ENCODE measurements at regions not wholly inside any gene's neighbourhood (a gene's known extent, or its start where the extent isn't known, plus 50 kb on each side); places are given as distances from the start of the nearest gene placed in this dataset.

DNA sequence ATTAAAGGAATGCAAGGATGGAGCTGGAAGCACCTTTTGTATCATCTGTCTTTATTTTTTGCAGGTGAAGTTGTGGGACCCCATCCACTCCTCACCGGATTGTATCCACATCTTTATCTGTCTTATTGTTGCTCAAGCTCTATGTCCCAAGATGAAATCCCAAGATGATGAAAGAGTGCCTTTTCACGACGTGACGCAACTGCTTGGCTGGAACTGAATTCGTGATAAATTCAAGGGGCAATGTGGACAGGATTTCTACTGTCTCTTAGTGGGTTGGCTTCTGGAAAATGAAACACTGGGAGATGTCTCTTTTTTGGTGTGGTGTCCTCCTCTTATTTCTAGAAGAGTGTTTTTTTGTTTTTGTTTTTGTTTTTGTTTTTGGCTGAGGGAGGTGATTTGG, 650.1 kb upstream of the TSPY4 start:
- H3K9ac ChIP-seq (ENCODE audit: insufficient read depth, low read depth, low read length): no peak overlapping the region
- intact Hi-C loops (cut with micrococcal nuclease; ENCODE audit: unreplicated experiment): no loop called here
- no peaks in the 10 kb centered on the region for H3K4me1 ChIP-seq (ENCODE audit: insufficient read depth, low read length)
- WGBS (ENCODE audit: low lambda C conversion rate): 48% methylated on average over 5 of the region's 5 CpGs
- DNase-seq (ENCODE audit: low spot score): no peak
- TF ChIP-seq, protein P1, sequence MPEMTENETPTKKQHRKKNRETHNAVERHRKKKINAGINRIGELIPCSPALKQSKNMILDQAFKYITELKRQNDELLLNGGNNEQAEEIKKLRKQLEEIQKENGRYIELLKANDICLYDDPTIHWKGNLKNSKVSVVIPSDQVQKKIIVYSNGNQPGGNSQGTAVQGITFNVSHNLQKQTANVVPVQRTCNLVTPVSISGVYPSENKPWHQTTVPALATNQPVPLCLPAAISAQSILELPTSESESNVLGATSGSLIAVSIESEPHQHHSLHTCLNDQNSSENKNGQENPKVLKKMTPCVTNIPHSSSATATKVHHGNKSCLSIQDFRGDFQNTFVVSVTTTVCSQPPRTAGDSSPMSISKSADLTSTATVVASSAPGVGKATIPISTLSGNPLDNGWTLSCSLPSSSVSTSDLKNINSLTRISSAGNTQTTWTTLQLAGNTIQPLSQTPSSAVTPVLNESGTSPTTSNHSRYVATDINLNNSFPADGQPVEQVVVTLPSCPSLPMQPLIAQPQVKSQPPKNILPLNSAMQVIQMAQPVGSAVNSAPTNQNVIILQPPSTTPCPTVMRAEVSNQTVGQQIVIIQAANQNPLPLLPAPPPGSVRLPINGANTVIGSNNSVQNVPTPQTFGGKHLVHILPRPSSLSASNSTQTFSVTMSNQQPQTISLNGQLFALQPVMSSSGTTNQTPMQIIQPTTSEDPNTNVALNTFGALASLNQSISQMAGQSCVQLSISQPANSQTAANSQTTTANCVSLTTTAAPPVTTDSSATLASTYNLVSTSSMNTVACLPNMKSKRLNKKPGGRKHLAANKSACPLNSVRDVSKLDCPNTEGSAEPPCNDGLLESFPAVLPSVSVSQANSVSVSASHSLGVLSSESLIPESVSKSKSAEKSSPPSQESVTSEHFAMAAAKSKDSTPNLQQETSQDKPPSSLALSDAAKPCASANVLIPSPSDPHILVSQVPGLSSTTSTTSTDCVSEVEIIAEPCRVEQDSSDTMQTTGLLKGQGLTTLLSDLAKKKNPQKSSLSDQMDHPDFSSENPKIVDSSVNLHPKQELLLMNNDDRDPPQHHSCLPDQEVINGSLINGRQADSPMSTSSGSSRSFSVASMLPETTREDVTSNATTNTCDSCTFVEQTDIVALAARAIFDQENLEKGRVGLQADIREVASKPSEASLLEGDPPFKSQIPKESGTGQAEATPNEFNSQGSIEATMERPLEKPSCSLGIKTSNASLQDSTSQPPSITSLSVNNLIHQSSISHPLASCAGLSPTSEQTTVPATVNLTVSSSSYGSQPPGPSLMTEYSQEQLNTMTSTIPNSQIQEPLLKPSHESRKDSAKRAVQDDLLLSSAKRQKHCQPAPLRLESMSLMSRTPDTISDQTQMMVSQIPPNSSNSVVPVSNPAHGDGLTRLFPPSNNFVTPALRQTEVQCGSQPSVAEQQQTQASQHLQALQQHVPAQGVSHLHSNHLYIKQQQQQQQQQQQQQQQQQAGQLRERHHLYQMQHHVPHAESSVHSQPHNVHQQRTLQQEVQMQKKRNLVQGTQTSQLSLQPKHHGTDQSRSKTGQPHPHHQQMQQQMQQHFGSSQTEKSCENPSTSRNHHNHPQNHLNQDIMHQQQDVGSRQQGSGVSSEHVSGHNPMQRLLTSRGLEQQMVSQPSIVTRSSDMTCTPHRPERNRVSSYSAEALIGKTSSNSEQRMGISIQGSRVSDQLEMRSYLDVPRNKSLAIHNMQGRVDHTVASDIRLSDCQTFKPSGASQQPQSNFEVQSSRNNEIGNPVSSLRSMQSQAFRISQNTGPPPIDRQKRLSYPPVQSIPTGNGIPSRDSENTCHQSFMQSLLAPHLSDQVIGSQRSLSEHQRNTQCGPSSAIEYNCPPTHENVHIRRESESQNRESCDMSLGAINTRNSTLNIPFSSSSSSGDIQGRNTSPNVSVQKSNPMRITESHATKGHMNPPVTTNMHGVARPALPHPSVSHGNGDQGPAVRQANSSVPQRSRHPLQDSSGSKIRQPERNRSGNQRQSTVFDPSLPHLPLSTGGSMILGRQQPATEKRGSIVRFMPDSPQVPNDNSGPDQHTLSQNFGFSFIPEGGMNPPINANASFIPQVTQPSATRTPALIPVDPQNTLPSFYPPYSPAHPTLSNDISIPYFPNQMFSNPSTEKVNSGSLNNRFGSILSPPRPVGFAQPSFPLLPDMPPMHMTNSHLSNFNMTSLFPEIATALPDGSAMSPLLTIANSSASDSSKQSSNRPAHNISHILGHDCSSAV (CRISPR knock-in tag; IDR thresholded peaks at IDR 0.05; ENCODE audit: borderline replicate concordance): no peak
- TF ChIP-seq ZNF143 (CRISPR knock-in tag; IDR thresholded peaks at IDR 0.05) (no peak), HHEX (CRISPR knock-in tag; IDR thresholded peaks at IDR 0.05) (no peak)
- TF ChIP-seq, protein P2, sequence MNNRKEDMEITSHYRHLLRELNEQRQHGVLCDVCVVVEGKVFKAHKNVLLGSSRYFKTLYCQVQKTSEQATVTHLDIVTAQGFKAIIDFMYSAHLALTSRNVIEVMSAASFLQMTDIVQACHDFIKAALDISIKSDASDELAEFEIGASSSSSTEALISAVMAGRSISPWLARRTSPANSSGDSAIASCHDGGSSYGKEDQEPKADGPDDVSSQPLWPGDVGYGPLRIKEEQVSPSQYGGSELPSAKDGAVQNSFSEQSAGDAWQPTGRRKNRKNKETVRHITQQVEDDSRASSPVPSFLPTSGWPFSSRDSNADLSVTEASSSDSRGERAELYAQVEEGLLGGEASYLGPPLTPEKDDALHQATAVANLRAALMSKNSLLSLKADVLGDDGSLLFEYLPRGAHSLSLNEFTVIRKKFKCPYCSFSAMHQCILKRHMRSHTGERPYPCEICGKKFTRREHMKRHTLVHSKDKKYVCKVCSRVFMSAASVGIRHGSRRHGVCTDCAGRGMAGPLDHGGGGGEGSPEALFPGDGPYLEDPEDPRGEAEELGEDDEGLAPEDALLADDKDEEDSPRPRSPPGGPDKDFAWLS (CRISPR knock-in tag; IDR thresholded peaks at IDR 0.05; ENCODE audit: borderline replicate concordance): no peak
- TF ChIP-seq, protein P3, sequence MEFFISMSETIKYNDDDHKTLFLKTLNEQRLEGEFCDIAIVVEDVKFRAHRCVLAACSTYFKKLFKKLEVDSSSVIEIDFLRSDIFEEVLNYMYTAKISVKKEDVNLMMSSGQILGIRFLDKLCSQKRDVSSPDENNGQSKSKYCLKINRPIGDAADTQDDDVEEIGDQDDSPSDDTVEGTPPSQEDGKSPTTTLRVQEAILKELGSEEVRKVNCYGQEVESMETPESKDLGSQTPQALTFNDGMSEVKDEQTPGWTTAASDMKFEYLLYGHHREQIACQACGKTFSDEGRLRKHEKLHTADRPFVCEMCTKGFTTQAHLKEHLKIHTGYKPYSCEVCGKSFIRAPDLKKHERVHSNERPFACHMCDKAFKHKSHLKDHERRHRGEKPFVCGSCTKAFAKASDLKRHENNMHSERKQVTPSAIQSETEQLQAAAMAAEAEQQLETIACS (CRISPR knock-in tag; IDR thresholded peaks at IDR 0.05): no peak
- TF ChIP-seq, protein P4, sequence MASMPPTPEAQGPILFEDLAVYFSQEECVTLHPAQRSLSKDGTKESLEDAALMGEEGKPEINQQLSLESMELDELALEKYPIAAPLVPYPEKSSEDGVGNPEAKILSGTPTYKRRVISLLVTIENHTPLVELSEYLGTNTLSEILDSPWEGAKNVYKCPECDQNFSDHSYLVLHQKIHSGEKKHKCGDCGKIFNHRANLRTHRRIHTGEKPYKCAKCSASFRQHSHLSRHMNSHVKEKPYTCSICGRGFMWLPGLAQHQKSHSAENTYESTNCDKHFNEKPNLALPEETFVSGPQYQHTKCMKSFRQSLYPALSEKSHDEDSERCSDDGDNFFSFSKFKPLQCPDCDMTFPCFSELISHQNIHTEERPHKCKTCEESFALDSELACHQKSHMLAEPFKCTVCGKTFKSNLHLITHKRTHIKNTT (CRISPR knock-in tag; IDR thresholded peaks at IDR 0.05): no peak
- H4K20me1 ChIP-seq (ENCODE audit: insufficient read depth, low read length): no peaks in the 10 kb centered on the region
- BruUV-seq (replicated peaks): no TSS peak
- H3K4me3 ChIP-seq (replicated peaks in 1 of 3; ENCODE audit: insufficient read depth in 1 of 3, low read depth in 2 of 3, low read length in 3 of 3): no peak overlapping the region
- no peak overlapping the region for H2AFZ ChIP-seq (ENCODE audit: low read length)
- ATAC-seq: no peak
- no peaks in the 10 kb centered on the region for H3K36me3 ChIP-seq (replicated peaks in 1 of 2; ENCODE audit: control insufficient read depth in 1 of 2, insufficient read depth in 2 of 2, low read length in 2 of 2)
- peaks cover 27% of the 10 kb centered on the region for H3K9me3 ChIP-seq (ENCODE audit: low read length)
- CTCF ChIA-PET (ENCODE audit: low intra/inter-chr PET ratio, low total read pairs): no interaction called here
- no peak overlapping the region for H3K4me2 ChIP-seq (ENCODE audit: low read depth, low read length)
- no peak overlapping the region for H3K27ac ChIP-seq (ENCODE audit: extremely low read length, insufficient read depth, low read length)
- in situ Hi-C loops (cut with HindIII; ENCODE audit: extremely low pct_ligation_motif_present, low pct_unique_long_range_greater_than_20kb): no loop called here
- H3K27me3 ChIP-seq (ENCODE audit: control insufficient read depth in 1 of 2, insufficient read depth in 2 of 2, low read length in 2 of 2): no peaks in the 10 kb centered on the region
- POLR2A ChIA-PET: no interaction called here
- no peak for FAIRE-seq
- H3K79me2 ChIP-seq (ENCODE audit: insufficient read depth, low read length): no peaks in the 10 kb centered on the region

Measured in HepG2 (cell line).